PFSK-1 (cell line): ENCODE measurements at regions not wholly inside any gene's neighbourhood (a gene's known extent, or its start where the extent isn't known, plus 50 kb on each side); places are given as distances from the start of the nearest gene placed in this dataset.

Experiments used
- SIN3A ChIP-seq: IDR thresholded peaks from 2 replicates; pipeline ENCODE4 v1.6.1; 2012; ENCODE audit warnings: mild to moderate bottlenecking, low read length, moderate library complexity, borderline replicate concordance; ENCODE audit not compliant: insufficient read depth
- TAF1 ChIP-seq: IDR thresholded peaks from 2 replicates; pipeline ENCODE4 v1.6.1; 2012; ENCODE audit warnings: low read length, control low read depth, borderline replicate concordance; ENCODE audit not compliant: insufficient read depth

DNA sequence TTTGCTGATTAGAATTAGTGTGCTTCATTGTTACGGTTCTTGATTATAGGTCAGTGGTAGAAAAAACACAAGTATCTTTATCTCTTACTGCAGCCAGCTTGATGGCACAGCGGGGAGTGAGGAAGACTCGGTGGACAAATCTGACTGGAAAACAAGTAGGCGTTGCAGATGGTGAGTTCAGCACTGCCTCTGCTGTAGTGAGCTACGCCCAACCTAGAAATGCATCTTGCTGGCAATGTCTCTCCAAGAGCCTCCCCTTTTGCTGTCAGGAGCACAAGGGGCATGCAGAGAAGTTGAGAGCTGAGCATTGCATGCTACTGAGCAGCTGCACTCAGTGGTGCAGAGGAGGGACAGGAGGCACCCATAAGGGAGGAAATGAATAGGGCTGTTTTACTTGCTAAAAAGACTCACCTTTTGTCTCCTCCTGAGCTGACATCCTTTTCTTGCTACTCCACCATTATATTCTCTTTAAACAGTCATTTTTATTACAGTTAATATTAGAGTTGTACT is 977.3 kb upstream of the ACVR2A start:
- TF ChIP-seq TAF1, result no peak
- no peak for TF ChIP-seq SIN3A
